Sigmoid colon (tissue), 4 donors: ENCODE measurements at regions not wholly inside any gene's neighbourhood (a gene's known extent, or its start where the extent isn't known, plus 50 kb on each side); places are given as distances from the start of the nearest gene placed in this dataset.
"Not testable (repeated sequence)": the region's sequence is repeated elsewhere in the genome, so short reads cannot be mapped to it uniquely, and the experiment has no call there.

ENCODE experiments used
- CTCF ChIP-seq, 4 experiments: fragments of 450-650 bp in 3 of 4; fragments of 200-600 bp in 1 of 4; IDR thresholded peaks; one replicate each; pipeline ENCODE4 v1.5.1; 2016 to 2019; ENCODE audit warnings: antibody characterized with exemption in 4 of 4, mild to moderate bottlenecking in 3 of 4, moderate library complexity in 2 of 4
- EP300 ChIP-seq, 4 donors: sonication (generic); formaldehyde crosslinking; IDR thresholded peaks; one replicate each; pipeline ENCODE4 v1.6.1; 2017; ENCODE audit warnings: antibody characterized with exemption in 4 of 4
- POLR2A ChIP-seq, 2 donors: fragments of 450-650 bp; IDR thresholded peaks; one replicate each; pipeline ENCODE4 v1.6.1; 2016; ENCODE audit warnings: antibody characterized with exemption in 2 of 2, mild to moderate bottlenecking in 2 of 2, moderate library complexity in 2 of 2
- POLR2AphosphoS5 ChIP-seq, 4 donors: sonication (generic); formaldehyde crosslinking; IDR thresholded peaks; one replicate each; pipeline ENCODE4 v1.6.1; 2017; ENCODE audit warnings: antibody characterized with exemption in 4 of 4

DNA sequence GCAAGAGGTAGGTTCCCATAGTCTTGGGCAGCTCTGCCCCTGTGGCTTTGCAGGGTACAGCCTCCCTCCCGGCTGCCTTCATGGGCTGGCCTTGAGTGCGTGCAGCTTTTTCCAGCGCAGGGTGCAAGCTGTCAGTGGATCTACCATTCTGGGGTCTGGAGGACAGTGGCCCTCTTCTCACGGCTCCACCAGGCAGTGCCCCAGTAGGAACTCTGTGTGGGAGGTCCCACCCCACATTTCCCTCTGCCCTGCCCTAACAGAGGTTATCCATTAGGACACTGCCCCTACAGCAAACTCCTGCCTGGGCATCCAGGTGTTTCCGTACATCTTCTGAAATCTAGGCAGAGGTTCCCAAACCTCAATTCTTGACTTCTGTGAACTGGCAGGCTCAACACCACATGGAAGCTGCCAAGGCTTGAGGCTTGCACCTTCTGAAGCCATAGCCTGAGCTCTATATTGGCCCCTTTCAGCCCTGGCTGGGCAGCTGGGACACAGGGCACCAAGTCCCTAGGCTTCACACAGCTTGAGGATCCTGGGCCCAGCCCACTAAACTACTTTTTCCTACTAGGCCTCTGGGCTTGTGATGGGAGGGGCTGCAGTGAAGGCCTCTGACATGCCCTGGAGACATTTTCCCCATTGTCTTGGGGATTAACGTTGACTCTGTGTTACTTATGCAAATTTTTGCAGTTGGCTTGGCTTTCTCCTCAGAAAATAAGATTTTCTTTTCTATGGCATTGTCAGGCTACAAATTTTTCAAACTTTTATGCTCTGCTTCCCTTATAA, 482.7 kb downstream of the CNTN3 start:
- TF ChIP-seq CTCF, POLR2AphosphoS5, POLR2A, EP300 (IDR thresholded peaks at IDR 0.05): not testable (repeated sequence)
